Tibial nerve (tissue), 4 donors: ENCODE measurements at regions not wholly inside any gene's neighbourhood (a gene's known extent, or its start where the extent isn't known, plus 50 kb on each side); places are given as distances from the start of the nearest gene placed in this dataset.

Experiments used
- DNase-seq, 2 donors: peaks; one replicate each; pipeline ENCODE4 v3.0.0-alpha.2; 2019; ENCODE audit warnings: low spot score in 2 of 2
- H3K27ac ChIP-seq, 4 donors: fragments of 200-600 bp; sonication (generic) in 3 of 4; one replicate each; pipeline ENCODE4 v1.5.1; 2017 to 2019; ENCODE audit warnings: mild to moderate bottlenecking in 1 of 4
- H3K27me3 ChIP-seq, 2 donors: fragments of 200-600 bp; sonication (generic) in 1 of 2; one replicate each; pipeline versions ENCODE4 v1.5.1 to v1.6.0; 2017 to 2019
- H3K36me3 ChIP-seq, 3 donors: fragments of 200-600 bp; sonication (generic); one replicate each; pipeline ENCODE4 v1.5.1; 2018 to 2019
- H3K4me1 ChIP-seq, 4 donors: fragments of 200-600 bp; sonication (generic) in 3 of 4; one replicate each; pipeline ENCODE4 v1.5.1; 2017 to 2019
- H3K4me3 ChIP-seq, 4 donors: fragments of 200-600 bp; sonication (generic) in 3 of 4; one replicate each; pipeline ENCODE4 v1.5.1; 2017 to 2019; ENCODE audit warnings: mild to moderate bottlenecking in 1 of 4, moderate library complexity in 1 of 4
- H3K9me3 ChIP-seq, 4 donors: fragments of 200-600 bp; sonication (generic) in 3 of 4; one replicate each; pipeline ENCODE4 v1.5.1; 2017 to 2019
- CTCF ChIP-seq, 5 experiments: fragments of 200-600 bp in 3 of 5; fragments of 450-650 bp in 2 of 5; sonication (generic) in 3 of 5; IDR thresholded peaks; one replicate each; pipeline ENCODE4 v1.5.1; 2016 to 2019; ENCODE audit warnings: antibody characterized with exemption in 5 of 5, mild to moderate bottlenecking in 3 of 5, moderate library complexity in 2 of 5
- EP300 ChIP-seq, 2 donors: sonication (generic); formaldehyde crosslinking; IDR thresholded peaks; one replicate each; pipeline ENCODE4 v1.6.1; 2017; ENCODE audit warnings: antibody characterized with exemption in 2 of 2, mild to moderate bottlenecking in 1 of 2
- POLR2A ChIP-seq, 2 donors: fragments of 450-650 bp; IDR thresholded peaks; one replicate each; pipeline ENCODE4 v1.6.1; 2017; ENCODE audit warnings: antibody characterized with exemption in 2 of 2, mild to moderate bottlenecking in 2 of 2, moderate library complexity in 2 of 2
- WGBS, 2 donors: methylation state at CpG; one replicate each; pipeline ENCODE4 v1.1.5; 2018; 5-methylcytosine and 5-hydroxymethylcytosine counted together

DNA sequence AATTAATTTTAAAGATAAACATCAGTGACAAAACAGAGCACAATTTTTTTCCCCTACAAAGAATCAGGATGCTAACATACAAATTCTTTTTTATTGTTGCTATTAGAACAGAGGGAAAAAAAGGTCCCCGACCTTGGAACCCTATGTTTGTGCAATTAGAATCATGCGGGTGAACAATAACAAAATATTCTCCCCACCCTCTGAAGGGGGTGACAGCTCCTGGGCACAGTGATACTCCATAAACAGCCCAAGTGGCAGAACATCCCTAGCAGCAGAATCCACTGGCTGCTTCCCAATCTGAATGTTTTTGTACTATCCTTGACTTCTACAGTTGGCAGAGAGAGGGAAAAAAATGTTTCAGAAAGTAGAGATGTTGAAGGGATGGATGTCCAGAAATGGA lies 87.7 kb upstream of the TLL1 start:
- no peak for DNase-seq
- Histone ChIP-seq H3K9me3 (no peaks in the 10 kb centered on the region), H3K4me1 (peaks cover 0 to 15% (median 0%) of the 10 kb centered on the region in 4 donors), H3K4me3 (no peak overlapping the region), H3K27me3 (no peaks in the 10 kb centered on the region), H3K27ac (no peak overlapping the region), H3K36me3 (no peaks in the 10 kb centered on the region)
- TF ChIP-seq POLR2A (IDR thresholded peaks at IDR 0.05) = no peak
- no peak for TF ChIP-seq EP300 (IDR thresholded peaks at IDR 0.05)
- TF ChIP-seq CTCF (IDR thresholded peaks at IDR 0.05) = no peak
- 55 to 65% methylated on average over 2 of the region's 2 CpGs for WGBS, 2 donors

DNA sequence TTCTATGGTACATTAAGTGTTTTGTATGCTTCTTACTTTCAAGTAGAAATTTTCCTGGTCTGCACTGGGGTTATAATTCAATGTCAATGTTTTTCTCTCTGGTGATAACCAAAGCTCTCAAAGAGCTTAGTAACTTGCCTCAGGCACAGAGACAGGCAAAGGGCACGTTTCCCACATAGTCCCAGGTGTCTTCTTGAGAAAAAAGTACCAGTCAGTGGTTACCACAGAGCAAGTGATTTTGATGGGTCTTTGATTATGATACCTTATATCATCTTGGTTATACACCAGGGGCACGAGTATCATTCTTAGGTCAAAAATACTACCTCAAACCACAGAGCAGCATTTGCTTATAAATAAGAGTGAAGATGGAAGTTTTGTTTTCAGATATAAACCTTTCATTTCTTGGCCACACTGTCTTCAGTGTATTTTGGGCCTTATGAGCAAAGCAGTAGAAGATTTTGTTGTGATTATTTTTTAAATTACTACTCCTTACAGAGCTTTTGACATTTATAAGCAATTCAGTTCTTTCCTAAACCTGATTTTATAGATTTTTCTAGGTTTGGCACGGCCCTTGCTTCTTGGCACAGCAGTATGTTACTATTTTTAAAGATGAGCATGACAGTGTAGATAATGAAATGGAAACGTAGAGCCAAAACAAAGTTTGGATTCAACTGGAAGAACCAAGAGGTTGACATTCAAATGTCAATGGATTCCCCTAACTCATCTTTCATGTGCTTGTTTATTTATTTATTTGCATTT lies 85.3 kb upstream of the TLL1 start:
- 52 to 53% methylated on average over 4 of the region's 4 CpGs for WGBS, 2 donors
- no peak for DNase-seq
- H3K9me3 ChIP-seq = no peaks in the 10 kb centered on the region
- no peak overlapping the region for H3K27ac ChIP-seq
- no peaks in the 10 kb centered on the region for H3K27me3 ChIP-seq
- no peaks in the 10 kb centered on the region for H3K36me3 ChIP-seq
- H3K4me1 ChIP-seq = peaks cover 0 to 14% (median 0%) of the 10 kb centered on the region in 4 donors
- H3K4me3 ChIP-seq = no peak overlapping the region
- no peak for TF ChIP-seq EP300 (IDR thresholded peaks at IDR 0.05)
- TF ChIP-seq CTCF (IDR thresholded peaks at IDR 0.05) = no peak
- no peak for TF ChIP-seq POLR2A (IDR thresholded peaks at IDR 0.05)

DNA sequence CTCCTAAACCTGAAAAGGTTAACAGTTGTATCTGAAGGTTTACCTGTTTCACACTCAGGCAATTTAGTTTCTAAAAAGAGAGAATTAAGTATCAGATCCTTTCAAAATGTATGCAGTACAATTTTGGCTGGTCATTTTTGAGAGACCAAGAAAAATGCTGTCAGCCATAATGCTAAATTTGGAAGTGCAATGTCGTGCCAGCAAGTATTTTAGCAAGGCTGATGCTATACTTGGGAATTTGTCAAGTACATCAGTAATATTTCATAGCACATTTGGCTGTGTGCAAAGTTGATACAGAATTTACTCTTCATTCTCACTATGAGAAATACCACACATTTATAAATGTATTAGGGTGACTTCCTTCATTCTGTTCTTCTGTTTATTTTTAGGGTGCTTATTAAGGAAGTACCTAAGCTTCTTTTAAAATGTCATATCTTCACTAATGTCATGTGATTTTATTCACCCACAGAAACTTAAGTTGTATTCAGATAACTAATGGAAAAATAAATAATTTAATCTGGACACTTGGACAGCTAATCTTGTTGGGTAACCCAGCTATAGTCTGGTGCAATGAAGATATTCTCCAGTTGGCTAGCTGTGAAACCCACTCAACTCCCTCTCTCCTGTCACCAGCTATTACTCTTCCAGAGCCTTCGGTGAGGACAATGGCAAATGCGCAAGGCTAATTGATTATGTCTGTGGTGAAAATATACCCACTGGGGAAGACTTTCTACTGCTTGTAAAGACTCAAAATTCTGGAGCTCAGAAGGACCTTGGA lies 84.2 kb upstream of the TLL1 start:
- WGBS, 2 donors = 80 to 83% methylated on average over 3 of the region's 3 CpGs
- no peak overlapping the region for H3K27ac ChIP-seq
- H3K36me3 ChIP-seq = no peaks in the 10 kb centered on the region
- peaks cover 0 to 17% (median 0%) of the 10 kb centered on the region in 4 donors for H3K4me1 ChIP-seq
- H3K9me3 ChIP-seq = no peaks in the 10 kb centered on the region
- DNase-seq = no peak
- no peaks in the 10 kb centered on the region for H3K27me3 ChIP-seq
- no peak for TF ChIP-seq CTCF (IDR thresholded peaks at IDR 0.05)
- TF ChIP-seq POLR2A (IDR thresholded peaks at IDR 0.05) = no peak
- no peak for TF ChIP-seq EP300 (IDR thresholded peaks at IDR 0.05)
- no peak overlapping the region for H3K4me3 ChIP-seq

DNA sequence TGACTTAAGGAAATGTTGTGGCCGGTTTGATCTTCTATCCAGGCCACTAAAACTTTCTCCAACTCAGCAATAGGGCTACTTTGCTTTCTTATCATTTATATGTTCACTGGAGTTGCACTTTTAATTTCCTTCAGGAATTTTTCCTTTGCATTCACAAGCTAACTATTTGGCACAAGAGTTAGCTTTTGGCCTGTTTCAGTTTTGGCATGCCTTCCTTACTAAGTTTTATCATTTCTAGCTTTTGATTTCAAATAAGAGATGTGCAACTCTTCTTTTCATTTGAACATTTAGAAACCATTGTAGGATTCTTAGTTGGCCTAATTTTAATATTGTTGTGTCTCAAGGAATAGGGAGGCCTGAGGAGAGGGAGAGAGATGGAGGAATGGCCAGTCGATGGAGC lies 79.8 kb upstream of the TLL1 start:
- H3K27me3 ChIP-seq = no peaks in the 10 kb centered on the region
- WGBS, 2 donors = 73% methylated on average over 2 of the region's 2 CpGs
- no peak overlapping the region for H3K27ac ChIP-seq
- TF ChIP-seq POLR2A (IDR thresholded peaks at IDR 0.05) (no peak), EP300 (IDR thresholded peaks at IDR 0.05) (no peak), CTCF (IDR thresholded peaks at IDR 0.05) (no peak)
- no peak for DNase-seq
- no peak overlapping the region for H3K4me3 ChIP-seq
- no peaks in the 10 kb centered on the region for H3K36me3 ChIP-seq
- H3K9me3 ChIP-seq = no peaks in the 10 kb centered on the region
- H3K4me1 ChIP-seq = peaks cover 0 to 3% (median 0%) of the 10 kb centered on the region in 4 donors

GRCh38 chr4:165794834-165795233 lies 78.2 kb upstream of the TLL1 start:
- Histone ChIP-seq H3K36me3 (no peaks in the 10 kb centered on the region), H3K27ac (no peak overlapping the region), H3K27me3 (no peaks in the 10 kb centered on the region), H3K4me3 (no peak overlapping the region), H3K9me3 (peaks cover 0 to 5% (median 0%) of the 10 kb centered on the region in 4 donors), H3K4me1 (peaks cover 0 to 3% (median 0%) of the 10 kb centered on the region in 4 donors)
- no peak for DNase-seq
- TF ChIP-seq EP300 (IDR thresholded peaks at IDR 0.05) (no peak), CTCF (IDR thresholded peaks at IDR 0.05) (no peak), POLR2A (IDR thresholded peaks at IDR 0.05) (no peak)
